Right atrium auricular region (tissue), 2 donors: ENCODE measurements at regions not wholly inside any gene's neighbourhood (a gene's known extent, or its start where the extent isn't known, plus 50 kb on each side); places are given as distances from the start of the nearest gene placed in this dataset.

ENCODE experiments used
- DNase-seq: peaks from one replicate; pipeline ENCODE4 v3.0.0-alpha.2; 2019; ENCODE audit warnings: low spot score
- H3K27ac ChIP-seq, 2 donors: fragments of 200-600 bp; sonication (generic); 1 replicate in 1 of 2; 2 replicates in 1 of 2; pipeline ENCODE4 v1.5.1; 2016 to 2019
- H3K27me3 ChIP-seq, 2 donors: fragments of 200-600 bp; sonication (generic); one replicate each; pipeline versions ENCODE4 v1.5.1 to v1.6.0; 2017 to 2019
- H3K36me3 ChIP-seq: fragments of 200-600 bp; sonication (generic); one replicate; pipeline ENCODE4 v1.5.1; 2016
- H3K4me1 ChIP-seq, 2 donors: fragments of 200-600 bp; sonication (generic); one replicate each; pipeline versions ENCODE4 v1.5.1 to v1.6.0; 2017 to 2019
- H3K4me3 ChIP-seq, 2 donors: fragments of 200-600 bp; sonication (generic); 1 replicate in 1 of 2; 2 replicates in 1 of 2; pipeline ENCODE4 v1.5.1; 2017 to 2019; ENCODE audit warnings: mild to moderate bottlenecking in 1 of 2, moderate library complexity in 1 of 2
- H3K9me3 ChIP-seq, 2 donors: fragments of 200-600 bp; sonication (generic); one replicate each; pipeline ENCODE4 v1.5.1; 2019
- CTCF ChIP-seq, 2 donors: fragments of 200-600 bp; sonication (generic); IDR thresholded peaks; one replicate each; pipeline ENCODE4 v1.5.1; 2019; ENCODE audit warnings: antibody characterized with exemption in 2 of 2

GRCh38 chr21:38881131-38881530 is 75.4 kb downstream of the ETS2 start:
- no peak overlapping the region for H3K27ac ChIP-seq

GRCh38 chr21:38880577-38880966 is 74.8 kb downstream of the ETS2 start:
- no peaks in the 10 kb centered on the region for H3K27me3 ChIP-seq
- H3K27ac ChIP-seq: no peak overlapping the region
- TF ChIP-seq CTCF (IDR thresholded peaks at IDR 0.05): no peak
- H3K9me3 ChIP-seq: peaks cover 0 to 31% of the 10 kb centered on the region in 2 donors
- no peak overlapping the region for H3K4me3 ChIP-seq
- DNase-seq: no peak
- H3K4me1 ChIP-seq: no peaks in the 10 kb centered on the region
- no peaks in the 10 kb centered on the region for H3K36me3 ChIP-seq

More at GRCh38 chr21:38881131-38881530, 75.4 kb downstream of the ETS2 start:
- H3K27me3 ChIP-seq: no peaks in the 10 kb centered on the region
- H3K9me3 ChIP-seq: peaks cover 0 to 31% of the 10 kb centered on the region in 2 donors
- H3K4me3 ChIP-seq: no peak overlapping the region
- DNase-seq: no peak
- H3K36me3 ChIP-seq: no peaks in the 10 kb centered on the region
- H3K4me1 ChIP-seq: no peaks in the 10 kb centered on the region
- TF ChIP-seq CTCF (IDR thresholded peaks at IDR 0.05): no peak

- peaks cover 0 to 31% of the 10 kb centered on the region in 2 donors for H3K9me3 ChIP-seq
- no peak overlapping the region for H3K4me3 ChIP-seq
- TF ChIP-seq CTCF (IDR thresholded peaks at IDR 0.05): no peak
- H3K27me3 ChIP-seq: no peaks in the 10 kb centered on the region
- DNase-seq: no peak
- H3K27ac ChIP-seq: no peak overlapping the region
- no peaks in the 10 kb centered on the region for H3K4me1 ChIP-seq
- no peaks in the 10 kb centered on the region for H3K36me3 ChIP-seq
These were observed 74.3 kb downstream of the ETS2 start for GRCh38 chr21:38879912-38880576.

- Histone ChIP-seq H3K4me1 (no peaks in the 10 kb centered on the region), H3K27ac (no peak overlapping the region), H3K9me3 (peaks cover 0 to 29% of the 10 kb centered on the region in 2 donors), H3K4me3 (no peak overlapping the region), H3K27me3 (no peaks in the 10 kb centered on the region), H3K36me3 (no peaks in the 10 kb centered on the region)
- no peak for DNase-seq
- TF ChIP-seq CTCF (IDR thresholded peaks at IDR 0.05): no peak
These were observed 72.8 kb downstream of the ETS2 start for GRCh38 chr21:38878379-38879179.

- no peak for DNase-seq
- no peak overlapping the region for H3K27ac ChIP-seq
- H3K4me3 ChIP-seq: no peak overlapping the region
- no peak for TF ChIP-seq CTCF (IDR thresholded peaks at IDR 0.05)
- no peaks in the 10 kb centered on the region for H3K4me1 ChIP-seq
- H3K9me3 ChIP-seq: peaks cover 0 to 14% of the 10 kb centered on the region in 2 donors
- H3K36me3 ChIP-seq: no peaks in the 10 kb centered on the region
- no peaks in the 10 kb centered on the region for H3K27me3 ChIP-seq
These were observed 70.2 kb downstream of the ETS2 start for GRCh38 chr21:38875694-38876492.
